WTC11 (cell line): ENCODE measurements at regions not wholly inside any gene's neighbourhood (a gene's known extent, or its start where the extent isn't known, plus 50 kb on each side); places are given as distances from the start of the nearest gene placed in this dataset.

Experiments used
- ATAC-seq: fragments of 200-7000 bp; cut with Tn5 transposase; 2 replicates; pipeline ENCODE4 v1.10.0; 2021; ENCODE audit warnings: mild to moderate bottlenecking, moderate library complexity
- CTCF ChIA-PET: fragments of 300-600 bp; sonication (Branson Sonifier 250); formaldehyde crosslinking; loops from one replicate; lab custom pipeline; 2021; ENCODE audit warnings: antibody characterized with exemption; lab: Charles Lee
- POLR2A ChIA-PET: fragments of 350-600 bp; sonication (Branson Sonifier 250); formaldehyde crosslinking; loops from one replicate; lab custom pipeline; 2021; ENCODE audit warnings: antibody characterized with exemption; lab: Charles Lee
- DNase-seq: peaks from one replicate; pipeline ENCODE4 v3.0.0; 2021; ENCODE audit warnings: low spot score
- H3K27ac Mint-ChIP-seq: 2 replicates; pipeline ENCODE4 v1.8.0; 2021; ENCODE audit warnings: mixed read lengths
- H3K27me3 Mint-ChIP-seq: 2 replicates; pipeline ENCODE4 v1.8.0; 2021; ENCODE audit warnings: low read depth, mild to moderate bottlenecking, moderate library complexity, mixed read lengths
- H3K36me3 Mint-ChIP-seq: 2 replicates; pipeline ENCODE4 v1.8.0; 2021; ENCODE audit warnings: mixed read lengths
- H3K4me1 Mint-ChIP-seq: 2 replicates; pipeline ENCODE4 v1.8.0; 2022; ENCODE audit warnings: mixed read lengths
- H3K4me3 Mint-ChIP-seq: 2 replicates; pipeline ENCODE4 v1.8.0; 2021; ENCODE audit warnings: mild to moderate bottlenecking, moderate library complexity, mixed read lengths
- H3K9me3 Mint-ChIP-seq: 2 replicates; pipeline ENCODE4 v1.8.0; 2021; ENCODE audit warnings: mixed read lengths
- AR ChIP-seq: fragments of 250-450 bp; sonication (Bioruptor Pico); IDR thresholded peaks from 2 replicates; pipeline ENCODE4 v1.9.0; 2021; ENCODE audit warnings: mild to moderate bottlenecking
- ATF3 ChIP-seq: sonication (generic); formaldehyde crosslinking; conservative IDR thresholded peaks from 2 replicates; pipeline ENCODE4 v1.8.1; 2022; ENCODE audit warnings: mild to moderate bottlenecking, missing genetic modification reagents
- CBFB ChIP-seq: sonication (generic); formaldehyde crosslinking; IDR thresholded peaks from 2 replicates; pipeline ENCODE4 v1.8.1; 2022; ENCODE audit warnings: mild to moderate bottlenecking, low read depth, missing genetic modification reagents
- GABPB1 ChIP-seq: sonication (generic); formaldehyde crosslinking; IDR thresholded peaks from 2 replicates; pipeline ENCODE4 v1.8.1; 2023; ENCODE audit warnings: mild to moderate bottlenecking, missing genetic modification reagents
- JAZF1 ChIP-seq: fragments of 250-450 bp; sonication (Bioruptor Pico); IDR thresholded peaks from 2 replicates; pipeline ENCODE4 v1.9.0; 2021; ENCODE audit warnings: moderate library complexity, mild to moderate bottlenecking, inconsistent platforms
- KAT7 ChIP-seq: sonication (generic); formaldehyde crosslinking; IDR thresholded peaks from 2 replicates; pipeline ENCODE4 v1.8.1; 2023; ENCODE audit warnings: missing genetic modification reagents, mild to moderate bottlenecking, borderline replicate concordance
- MXD4 ChIP-seq: fragments of 250-450 bp; sonication (Bioruptor Pico); IDR thresholded peaks from 2 replicates; pipeline ENCODE4 v1.8.0; 2021; ENCODE audit warnings: mild to moderate bottlenecking, moderate library complexity, borderline replicate concordance
- PRDM15 ChIP-seq: sonication (generic); formaldehyde crosslinking; IDR thresholded peaks from 2 replicates; pipeline ENCODE4 v1.8.0; 2022; ENCODE audit warnings: missing genetic modification reagents
- SMAD3 ChIP-seq: sonication (generic); formaldehyde crosslinking; IDR thresholded peaks from 2 replicates; pipeline ENCODE4 v1.8.0; 2022; ENCODE audit warnings: missing genetic modification reagents, mild to moderate bottlenecking, borderline replicate concordance
- TCF7 ChIP-seq: sonication (generic); formaldehyde crosslinking; IDR thresholded peaks from 2 replicates; pipeline ENCODE4 v1.8.0; 2022; ENCODE audit warnings: mild to moderate bottlenecking, low read depth, missing genetic modification reagents, moderate library complexity
- USF1 ChIP-seq: sonication (generic); formaldehyde crosslinking; IDR thresholded peaks from 2 replicates; pipeline ENCODE4 v1.8.0; 2022; ENCODE audit warnings: mild to moderate bottlenecking, missing genetic modification reagents
- ZNF263 ChIP-seq: sonication (generic); formaldehyde crosslinking; IDR thresholded peaks from 2 replicates; pipeline ENCODE4 v1.8.1; 2022; ENCODE audit warnings: low read depth, mild to moderate bottlenecking, moderate library complexity, missing genetic modification reagents
- ZNF281 ChIP-seq: sonication (generic); formaldehyde crosslinking; IDR thresholded peaks from 2 replicates; pipeline ENCODE4 v1.8.0; 2023; ENCODE audit warnings: mild to moderate bottlenecking, missing genetic modification reagents
- ZNF423 ChIP-seq: fragments of 250-450 bp; sonication (Bioruptor Pico); IDR thresholded peaks from 2 replicates; pipeline ENCODE4 v2.1.2; 2022; ENCODE audit warnings: mild to moderate bottlenecking, moderate library complexity
- ZNF425 ChIP-seq: fragments of 250-450 bp; sonication (Bioruptor Pico); conservative IDR thresholded peaks from 2 replicates; pipeline ENCODE4 v1.9.0; 2021; ENCODE audit warnings: mild to moderate bottlenecking

GRCh38 chr2:70012887-70013286 is 51.5 kb upstream of the ASPRV1 start:
- POLR2A ChIA-PET = no interaction called here
- DNase-seq = no peak
- peaks cover 11% of the 10 kb centered on the region for H3K36me3 Mint-ChIP-seq
- no peak for ATAC-seq
- no peaks in the 10 kb centered on the region for H3K4me1 Mint-ChIP-seq
- CTCF ChIA-PET = no interaction called here
- H3K27me3 Mint-ChIP-seq = no peaks in the 10 kb centered on the region
- H3K27ac Mint-ChIP-seq = no peak overlapping the region
- TF ChIP-seq JAZF1 (CRISPR knock-in tag) = no peak
- TF ChIP-seq MXD4 = no peak
- TF ChIP-seq AR (CRISPR knock-in tag) = no peak
- no peak for TF ChIP-seq PRDM15
- TF ChIP-seq ATF3 = no peak
- TF ChIP-seq GABPB1 (CRISPR knock-in tag) = no peak
- TF ChIP-seq TCF7 (CRISPR knock-in tag) = no peak
- no peak for TF ChIP-seq ZNF263
- no peak for TF ChIP-seq ZNF425 (CRISPR knock-in tag)
- no peak for TF ChIP-seq KAT7
- TF ChIP-seq ZNF423 (CRISPR knock-in tag) = no peak
- no peak for TF ChIP-seq CBFB (CRISPR knock-in tag)
- no peak for TF ChIP-seq USF1 (CRISPR knock-in tag)
- no peak for TF ChIP-seq SMAD3
- no peak for TF ChIP-seq ZNF281
- H3K9me3 Mint-ChIP-seq = peaks cover 6% of the 10 kb centered on the region
- H3K4me3 Mint-ChIP-seq = no peak overlapping the region
